Liver (tissue), 8 donors: ENCODE measurements at regions not wholly inside any gene's neighbourhood (a gene's known extent, or its start where the extent isn't known, plus 50 kb on each side); places are given as distances from the start of the nearest gene placed in this dataset.

Source experiments
- DNase-seq: peaks from one replicate; pipeline ENCODE4 v3.0.0-alpha.2; 2017; ENCODE audit warnings: low spot score
- H3K27ac ChIP-seq, 2 donors: one replicate each; pipeline ENCODE4 v1.7.0; 2013; ENCODE audit warnings: inconsistent platforms in 2 of 2, low read length in 2 of 2, control low read depth in 1 of 2, low read depth in 1 of 2, mild to moderate bottlenecking in 1 of 2
- H3K27me3 ChIP-seq, 4 donors: one replicate each; pipeline versions ENCODE4 v1.6.1 to v1.7.0; 2013; ENCODE audit warnings: low read length in 3 of 4, inconsistent platforms in 1 of 4, mild to moderate bottlenecking in 1 of 4, moderate library complexity in 1 of 4; ENCODE audit not compliant: control insufficient read depth in 4 of 4, insufficient read depth in 4 of 4
- H3K36me3 ChIP-seq, 4 donors: one replicate each; pipeline versions ENCODE4 v1.6.1 to v1.7.0; 2013; ENCODE audit warnings: low read length in 3 of 4, mild to moderate bottlenecking in 3 of 4, low read depth in 1 of 4, moderate library complexity in 1 of 4; ENCODE audit not compliant: control insufficient read depth in 4 of 4, insufficient read depth in 3 of 4
- H3K4me1 ChIP-seq, 4 donors: one replicate each; pipeline versions ENCODE4 v1.6.1 to v1.7.0; 2013; ENCODE audit warnings: low read length in 3 of 4, mild to moderate bottlenecking in 3 of 4, moderate library complexity in 1 of 4; ENCODE audit not compliant: control insufficient read depth in 4 of 4, insufficient read depth in 4 of 4
- H3K4me3 ChIP-seq, 3 donors: one replicate each; pipeline versions ENCODE4 v1.6.1 to v1.7.0; 2013; ENCODE audit warnings: low read length in 3 of 3, control low read depth in 1 of 3, low read depth in 1 of 3, mild to moderate bottlenecking in 1 of 3
- H3K9ac ChIP-seq, 2 donors: one replicate each; pipeline ENCODE4 v1.7.0; 2013; ENCODE audit warnings: low read length in 2 of 2, mild to moderate bottlenecking in 2 of 2, moderate library complexity in 2 of 2, control low read depth in 1 of 2, low read depth in 1 of 2
- H3K9me3 ChIP-seq, 4 donors: one replicate each; pipeline versions ENCODE4 v1.6.1 to v1.7.0; 2013; ENCODE audit warnings: low read length in 3 of 4; ENCODE audit not compliant: control insufficient read depth in 4 of 4
- ATF3 ChIP-seq: IDR thresholded peaks from 2 replicates; pipeline ENCODE4 v1.6.1; 2016; ENCODE audit warnings: antibody characterized with exemption
- CTCF ChIP-seq: fragments of 150-350 bp; IDR thresholded peaks from 2 replicates; pipeline ENCODE4 v1.5.1; 2017; ENCODE audit warnings: improper control_type of control experiment, low read depth, low read length; ENCODE audit not compliant: missing input control
- EGR1 ChIP-seq, 2 donors: IDR thresholded peaks; 2 replicates each; pipeline ENCODE4 v1.6.1; 2016 to 2018; ENCODE audit warnings: antibody characterized with exemption in 2 of 2, low read depth in 2 of 2
- FOXA1 ChIP-seq: IDR thresholded peaks from 2 replicates; pipeline ENCODE4 v1.6.1; 2016; ENCODE audit warnings: antibody characterized with exemption
- FOXA2 ChIP-seq: IDR thresholded peaks from 2 replicates; pipeline ENCODE4 v1.6.1; 2016; ENCODE audit warnings: antibody characterized with exemption
- GABPA ChIP-seq, 2 donors: IDR thresholded peaks in 1 of 2; conservative IDR thresholded peaks in 1 of 2; 2 replicates each; pipeline ENCODE4 v1.6.1; 2016; ENCODE audit warnings: antibody characterized with exemption in 2 of 2, mild to moderate bottlenecking in 1 of 2, moderate library complexity in 1 of 2
- HNF4A ChIP-seq, 2 donors: conservative IDR thresholded peaks; 2 replicates each; pipeline ENCODE4 v1.6.1; 2016; ENCODE audit warnings: antibody characterized with exemption in 2 of 2, mild to moderate bottlenecking in 2 of 2
- NR2F2 ChIP-seq: IDR thresholded peaks from 2 replicates; pipeline ENCODE4 v1.6.1; 2016; ENCODE audit warnings: antibody characterized with exemption
- RAD21 ChIP-seq, 2 donors: IDR thresholded peaks; 2 replicates each; pipeline ENCODE4 v1.6.1; 2016; ENCODE audit warnings: antibody characterized with exemption in 2 of 2, mild to moderate bottlenecking in 2 of 2
- RXRA ChIP-seq, 2 donors: IDR thresholded peaks; 2 replicates each; pipeline ENCODE4 v1.6.1; 2017 to 2018; ENCODE audit warnings: antibody characterized with exemption in 2 of 2, mild to moderate bottlenecking in 1 of 2
- SP1 ChIP-seq: IDR thresholded peaks from 2 replicates; pipeline ENCODE4 v1.6.1; 2018; ENCODE audit warnings: antibody characterized with exemption, mild to moderate bottlenecking
- YY1 ChIP-seq: IDR thresholded peaks from 2 replicates; pipeline ENCODE4 v1.6.1; 2016; ENCODE audit warnings: antibody characterized with exemption, mild to moderate bottlenecking
- ZBTB33 ChIP-seq: IDR thresholded peaks from 2 replicates; pipeline ENCODE4 v1.6.1; 2016; ENCODE audit warnings: antibody characterized with exemption
- WGBS: extraction: QIAGEN DNeasy Blood & Tissue Kit; methylation state at CpG from one replicate; pipeline ENCODE4 v1.1.7; 2013; 5-methylcytosine and 5-hydroxymethylcytosine counted together
- donor health status: healthy.
- donor health status: healthy.
- donor health status: healthy.
- donor health status: healthy.
- donor health status: healthy.

GRCh38 chr13:104483631-104484030 lies 1417.4 kb upstream of the SLC10A2 start:
- Histone ChIP-seq H3K9ac (no peak overlapping the region), H3K4me1 (no peaks in the 10 kb centered on the region), H3K27ac (no peak overlapping the region), H3K27me3 (no peaks in the 10 kb centered on the region), H3K36me3 (no peaks in the 10 kb centered on the region), H3K9me3 (no peaks in the 10 kb centered on the region), H3K4me3 (no peak overlapping the region)
- DNase-seq: no peak
- TF ChIP-seq YY1 (no peak), GABPA (IDR thresholded peaks at IDR 0.05 in 1 of 2, conservative IDR thresholded peaks at IDR 0.05 in 1 of 2) (no peak)
- 88% methylated on average over 10 of the region's 10 CpGs for WGBS

GRCh38 chr13:104477261-104477660 lies 1411.0 kb upstream of the SLC10A2 start:
- WGBS: 94% methylated on average over 2 of the region's 2 CpGs

More at GRCh38 chr13:104477261-104477660, 1411.0 kb upstream of the SLC10A2 start:
- H3K9me3 ChIP-seq: no peaks in the 10 kb centered on the region
- H3K27ac ChIP-seq: no peak overlapping the region
- H3K4me1 ChIP-seq: no peaks in the 10 kb centered on the region
- no peak overlapping the region for H3K9ac ChIP-seq
- H3K4me3 ChIP-seq: no peak overlapping the region
- no peak for TF ChIP-seq ATF3
- no peak for TF ChIP-seq EGR1 (IDR thresholded peaks at IDR 0.05; ENCODE audit: low read depth in 2 of 2)
- no peak for TF ChIP-seq RAD21 (IDR thresholded peaks at IDR 0.05)
- TF ChIP-seq NR2F2: no peak
- TF ChIP-seq FOXA1: no peak
- no peak for TF ChIP-seq HNF4A (conservative IDR thresholded peaks at IDR 0.05)
- no peak for TF ChIP-seq FOXA2
- TF ChIP-seq CTCF: no peak
- TF ChIP-seq YY1: no peak
- no peak for TF ChIP-seq ZBTB33
- TF ChIP-seq GABPA (IDR thresholded peaks at IDR 0.05 in 1 of 2, conservative IDR thresholded peaks at IDR 0.05 in 1 of 2): no peak
- no peak for TF ChIP-seq RXRA (IDR thresholded peaks at IDR 0.05)
- no peak for TF ChIP-seq SP1
- DNase-seq: no peak
- no peaks in the 10 kb centered on the region for H3K36me3 ChIP-seq
- H3K27me3 ChIP-seq: no peaks in the 10 kb centered on the region
